ENCODE measurements at regions not wholly inside any gene's neighbourhood (a gene's known extent, or its start where the extent isn't known, plus 50 kb on each side); places are given as distances from the start of the nearest gene placed in this dataset.

DNA sequence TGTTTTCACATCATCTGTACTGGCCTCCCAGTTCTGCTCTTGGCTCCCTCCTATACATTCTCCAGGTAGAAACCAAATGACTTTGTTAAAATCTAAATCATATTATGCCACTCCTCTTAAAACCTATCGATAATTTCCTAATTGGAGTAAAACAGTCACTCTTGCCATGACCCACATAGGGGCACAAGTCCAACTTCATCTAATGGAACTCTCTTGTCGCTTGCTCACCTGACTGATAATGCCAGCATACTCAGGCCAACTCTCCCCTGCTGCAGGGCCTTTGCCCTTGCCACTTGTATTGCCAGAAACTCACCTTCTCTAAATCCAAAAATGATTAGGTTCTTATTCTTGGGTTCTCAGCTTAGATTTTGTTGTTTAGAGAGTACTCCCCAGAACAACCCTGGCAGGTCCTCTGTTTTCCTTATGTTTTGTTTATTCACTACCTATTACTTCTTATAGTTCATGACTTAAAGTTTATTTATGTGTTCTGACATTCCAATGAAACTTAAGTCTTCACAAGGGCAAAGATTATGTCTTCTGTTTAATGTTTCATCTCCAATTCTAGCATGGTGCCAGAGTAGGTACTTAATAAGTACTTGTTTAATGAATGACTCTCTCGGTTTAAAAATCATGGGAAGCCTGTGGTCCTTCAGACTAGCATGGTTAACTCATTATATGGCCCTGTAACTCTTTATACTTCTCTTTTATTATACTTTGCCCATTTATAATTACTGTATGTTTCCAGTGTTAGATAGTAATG lies 345.9 kb upstream of the SMIM30 start:
- Histone ChIP-seq H3K4me1 (no peaks in the 10 kb centered on the region), H3K36me3 (no peaks in the 10 kb centered on the region), H3K27ac (no peak overlapping the region), H3K27me3 (no peaks in the 10 kb centered on the region), H3K4me3 (no peak overlapping the region), H3K9me3 (peaks cover 0 to 16% (median 5%) of the 10 kb centered on the region in 11 donors)
- DNase-seq (no peak), ATAC-seq (no peak)
- WGBS, 2 donors: 73 to 76% methylated on average over 3 of the region's 3 CpGs
- intact Hi-C loops (cut with DNase I): no loop called here
- TF ChIP-seq, protein P1, sequence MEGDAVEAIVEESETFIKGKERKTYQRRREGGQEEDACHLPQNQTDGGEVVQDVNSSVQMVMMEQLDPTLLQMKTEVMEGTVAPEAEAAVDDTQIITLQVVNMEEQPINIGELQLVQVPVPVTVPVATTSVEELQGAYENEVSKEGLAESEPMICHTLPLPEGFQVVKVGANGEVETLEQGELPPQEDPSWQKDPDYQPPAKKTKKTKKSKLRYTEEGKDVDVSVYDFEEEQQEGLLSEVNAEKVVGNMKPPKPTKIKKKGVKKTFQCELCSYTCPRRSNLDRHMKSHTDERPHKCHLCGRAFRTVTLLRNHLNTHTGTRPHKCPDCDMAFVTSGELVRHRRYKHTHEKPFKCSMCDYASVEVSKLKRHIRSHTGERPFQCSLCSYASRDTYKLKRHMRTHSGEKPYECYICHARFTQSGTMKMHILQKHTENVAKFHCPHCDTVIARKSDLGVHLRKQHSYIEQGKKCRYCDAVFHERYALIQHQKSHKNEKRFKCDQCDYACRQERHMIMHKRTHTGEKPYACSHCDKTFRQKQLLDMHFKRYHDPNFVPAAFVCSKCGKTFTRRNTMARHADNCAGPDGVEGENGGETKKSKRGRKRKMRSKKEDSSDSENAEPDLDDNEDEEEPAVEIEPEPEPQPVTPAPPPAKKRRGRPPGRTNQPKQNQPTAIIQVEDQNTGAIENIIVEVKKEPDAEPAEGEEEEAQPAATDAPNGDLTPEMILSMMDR (IDR thresholded peaks at IDR 0.05): no peak

DNA sequence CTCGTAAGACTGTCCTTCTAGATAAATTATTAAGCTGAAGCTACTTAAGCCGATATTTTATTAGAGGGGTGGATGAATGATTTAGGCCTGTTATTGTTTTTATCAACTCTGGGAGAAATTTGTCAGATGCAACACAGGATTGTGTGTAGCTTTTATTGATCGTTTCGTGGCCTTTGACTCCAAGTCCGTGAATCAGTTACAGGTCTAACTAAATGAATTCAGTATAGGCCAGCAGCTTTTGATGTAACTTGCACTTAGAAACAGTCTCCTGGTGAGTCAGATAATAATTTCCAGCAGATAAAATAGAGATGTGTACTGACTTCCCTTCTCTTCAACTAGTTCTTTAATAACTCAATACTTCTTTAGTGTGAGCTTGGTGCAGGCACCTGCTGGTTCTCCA lies 341.7 kb upstream of the SMIM30 start:
- Histone ChIP-seq H3K27me3 (no peaks in the 10 kb centered on the region), H3K4me3 (no peak overlapping the region), H3K9me3 (no peaks in the 10 kb centered on the region), H3K27ac (no peak overlapping the region), H3K4me1 (no peaks in the 10 kb centered on the region), H3K36me3 (no peaks in the 10 kb centered on the region)
- TF ChIP-seq, protein P1 (IDR thresholded peaks at IDR 0.05): no peak
- intact Hi-C loops (cut with DNase I): no loop called here
- 82 to 87% methylated on average over 5 of the region's 5 CpGs for WGBS, 2 donors
- no peak for ATAC-seq
- no peak for DNase-seq

DNA sequence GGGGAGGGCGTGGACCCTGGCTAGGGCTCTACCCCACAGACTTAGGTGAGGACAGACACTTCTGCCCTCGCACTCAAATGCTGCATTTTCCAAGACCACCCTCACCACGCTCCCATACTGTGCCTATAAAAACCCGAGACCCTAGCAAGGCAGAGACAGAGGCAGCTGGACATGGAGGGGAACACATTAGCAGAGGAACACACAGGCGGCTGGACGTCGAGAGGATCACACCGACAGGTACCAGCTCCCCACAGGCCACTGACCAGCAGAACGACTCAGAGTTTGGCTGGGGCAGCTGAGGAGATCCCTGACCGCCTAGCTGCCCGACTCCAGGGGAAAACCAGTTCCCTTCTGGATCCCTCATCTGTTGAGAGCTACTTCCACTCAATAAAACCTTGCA lies 338.2 kb upstream of the SMIM30 start:
- Histone ChIP-seq H3K36me3 (no peaks in the 10 kb centered on the region), H3K9me3 (no peaks in the 10 kb centered on the region), H3K27me3 (no peaks in the 10 kb centered on the region), H3K4me3 (no peak overlapping the region), H3K4me1 (no peaks in the 10 kb centered on the region), H3K27ac (no peak overlapping the region)
- DNase-seq: no peak
- ATAC-seq: no peak
- intact Hi-C loops (cut with DNase I): no loop called here
- TF ChIP-seq, protein P1 (IDR thresholded peaks at IDR 0.05): no peak
- 85 to 91% methylated on average over 11 of the region's 11 CpGs for WGBS, 2 donors

DNA sequence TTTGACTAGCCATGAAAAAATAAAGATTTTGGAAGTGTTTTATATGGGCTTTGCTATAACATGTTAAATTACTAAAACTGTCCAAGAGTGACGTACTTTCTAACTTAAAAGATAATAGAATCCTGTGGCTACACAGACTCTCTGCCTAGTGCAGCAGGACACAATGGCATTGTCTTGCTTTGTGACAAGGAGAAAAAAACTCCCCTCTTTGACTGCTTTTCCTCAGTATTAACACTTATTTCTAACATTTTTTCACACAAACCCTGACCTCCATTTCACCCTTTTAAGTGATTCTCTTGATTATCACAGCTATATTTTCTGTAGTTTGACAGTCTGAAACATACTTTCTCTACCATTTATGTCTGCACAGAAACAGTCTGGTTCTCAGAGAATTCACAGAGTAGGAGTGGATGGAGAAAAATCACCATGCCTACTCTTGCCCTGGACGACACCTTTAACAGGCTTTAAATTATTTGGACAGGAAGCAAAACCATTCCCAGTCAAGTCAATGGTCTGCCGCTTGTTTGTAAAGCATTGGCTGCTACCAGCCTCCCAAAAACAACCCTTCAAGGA lies 336.3 kb upstream of the SMIM30 start:
- 62 to 69% methylated on average over 3 of the region's 3 CpGs for WGBS, 2 donors
- ATAC-seq (no peak), DNase-seq (no peak)
- no peak overlapping the region for H3K4me3 ChIP-seq
- no peaks in the 10 kb centered on the region for H3K27me3 ChIP-seq
- intact Hi-C loops (cut with DNase I): no loop called here
- H3K9me3 ChIP-seq: no peaks in the 10 kb centered on the region
- no peaks in the 10 kb centered on the region for H3K36me3 ChIP-seq
- H3K4me1 ChIP-seq: no peaks in the 10 kb centered on the region
- TF ChIP-seq, protein P1 (IDR thresholded peaks at IDR 0.05): no peak
- no peak overlapping the region for H3K27ac ChIP-seq
